K562 (cell line): ENCODE measurements at regions not wholly inside any gene's neighbourhood (a gene's known extent, or its start where the extent isn't known, plus 50 kb on each side); places are given as distances from the start of the nearest gene placed in this dataset.

Experiments
- AFF4 ChIP-seq: sonication (generic); formaldehyde crosslinking; IDR thresholded peaks from 2 replicates; pipeline ENCODE4 v1.8.0; 2023; ENCODE audit warnings: mild to moderate bottlenecking, missing genetic modification reagents
- FIP1L1 ChIP-seq: fragments of 200-400 bp; formaldehyde crosslinking; IDR thresholded peaks from 2 replicates; pipeline ENCODE4 v1.6.1; 2018; ENCODE audit warnings: mild to moderate bottlenecking, low read depth, low read length; ENCODE audit not compliant: poor library complexity, severe bottlenecking
- HLTF ChIP-seq: fragments of 450-650 bp; IDR thresholded peaks from 2 replicates; pipeline ENCODE4 v1.6.1; 2016
- IFI16 ChIP-seq: fragments of 250-450 bp; sonication (Bioruptor Pico); IDR thresholded peaks from 2 replicates; pipeline ENCODE4 v2.1.2; 2022; ENCODE audit warnings: mild to moderate bottlenecking, inconsistent platforms
- PCBP1 ChIP-seq: fragments of 200-400 bp; formaldehyde crosslinking; IDR thresholded peaks from 2 replicates; pipeline ENCODE4 v1.6.1; 2018; ENCODE audit warnings: mild to moderate bottlenecking, low read depth, low read length; ENCODE audit not compliant: poor library complexity, severe bottlenecking
- RBM15 ChIP-seq: fragments of 200-400 bp; formaldehyde crosslinking; IDR thresholded peaks from 2 replicates; pipeline ENCODE4 v1.6.1; 2018; ENCODE audit warnings: mild to moderate bottlenecking, low read length, moderate library complexity; ENCODE audit not compliant: insufficient read depth
- RBM39 ChIP-seq: fragments of 200-400 bp; formaldehyde crosslinking; optimal IDR thresholded peaks from 2 replicates; pipeline ENCODE3; 2018; ENCODE audit warnings: low read depth, low read length
- SIN3B ChIP-seq: fragments of 450-650 bp; IDR thresholded peaks from 2 replicates; pipeline ENCODE4 v1.6.1; 2017; ENCODE audit warnings: low read depth, mild to moderate bottlenecking, moderate library complexity
- SRSF1 ChIP-seq: fragments of 200-400 bp; formaldehyde crosslinking; IDR thresholded peaks from 2 replicates; pipeline ENCODE4 v1.6.1; 2017; ENCODE audit warnings: mild to moderate bottlenecking, low read depth, low read length, moderate library complexity
- WHSC1 ChIP-seq: IDR thresholded peaks from one replicate; pipeline ENCODE4 v1.6.1; 2012; ENCODE audit warnings: low read length, control low read depth, inconsistent platforms
- ZNF707 ChIP-seq: fragments of 250-450 bp; sonication (Bioruptor Pico); conservative IDR thresholded peaks from 2 replicates; pipeline ENCODE4 v1.8.0; 2022; ENCODE audit warnings: inconsistent platforms, mild to moderate bottlenecking, moderate library complexity

GRCh38 chr12:130086797-130087196, 75.5 kb upstream of the FZD10 start (continued):
- no peak for TF ChIP-seq PCBP1
- no peak for TF ChIP-seq SRSF1
- no peak for TF ChIP-seq SIN3B
- TF ChIP-seq HLTF = no peak
- no peak for TF ChIP-seq WHSC1
- TF ChIP-seq AFF4 (CRISPR knock-in tag) = no peak
- TF ChIP-seq FIP1L1 = no peak
- TF ChIP-seq IFI16 (CRISPR knock-in tag) = no peak
- TF ChIP-seq ZNF707 (CRISPR knock-in tag) = no peak
- no peak for TF ChIP-seq RBM39
- TF ChIP-seq RBM15 = no peak
- TF ChIP-seq, all 486 proteins: peak for 0
